H9 (cell line): ENCODE measurements at regions not wholly inside any gene's neighbourhood (a gene's known extent, or its start where the extent isn't known, plus 50 kb on each side); places are given as distances from the start of the nearest gene placed in this dataset.
A peak's percentile ranks its signal among the peaks of the same experiment; 100 is the strongest.

Experiments
- DNase-seq: peaks from one replicate; pipeline ENCODE4 v3.0.0-alpha.2; 2017
- H2AFZ ChIP-seq: one replicate; pipeline ENCODE4 v1.6.1; 2013; ENCODE audit warnings: mild to moderate bottlenecking, low read length, control low read depth, moderate library complexity
- H2AK5ac ChIP-seq: 2 replicates; pipeline ENCODE4 v1.6.1; 2013; ENCODE audit warnings: low read length, control low read depth, mixed read lengths; ENCODE audit not compliant: insufficient read length
- H2BK120ac ChIP-seq: one replicate; pipeline ENCODE4 v1.6.1; 2013; ENCODE audit warnings: low read depth, mild to moderate bottlenecking, low read length, control low read depth, inconsistent platforms; ENCODE audit not compliant: poor library complexity, severe bottlenecking
- H2BK12ac ChIP-seq: 2 replicates; pipeline ENCODE4 v1.6.1; 2013; ENCODE audit warnings: low read length, control low read depth, mixed read lengths, low read depth; ENCODE audit not compliant: insufficient read length
- H2BK15ac ChIP-seq: 2 replicates; pipeline ENCODE4 v1.6.1; 2013; ENCODE audit warnings: low read depth, low read length, control low read depth
- H2BK20ac ChIP-seq: one replicate; pipeline ENCODE4 v1.6.1; 2013; ENCODE audit warnings: low read depth, mild to moderate bottlenecking, low read length, control low read depth, inconsistent platforms; ENCODE audit not compliant: poor library complexity, severe bottlenecking
- H2BK5ac ChIP-seq: 2 replicates; pipeline ENCODE4 v1.6.1; 2013; ENCODE audit warnings: low read length, control low read depth, mixed read lengths; ENCODE audit not compliant: insufficient read length
- H3K14ac ChIP-seq: 2 replicates; pipeline ENCODE4 v1.6.1; 2013; ENCODE audit warnings: low read length, control low read depth; ENCODE audit not compliant: insufficient read depth
- H3K18ac ChIP-seq: 2 replicates; pipeline ENCODE4 v1.6.1; 2013; ENCODE audit warnings: low read depth, mild to moderate bottlenecking, mixed read lengths, low read length, control low read depth; ENCODE audit not compliant: insufficient read length
- H3K23ac ChIP-seq: 2 replicates; pipeline ENCODE4 v1.6.1; 2013; ENCODE audit warnings: low read length, control low read depth, mixed read lengths, low read depth; ENCODE audit not compliant: insufficient read length
- H3K23me2 ChIP-seq: 2 replicates; pipeline ENCODE4 v1.6.1; 2013; ENCODE audit warnings: low read depth, mild to moderate bottlenecking, mixed read lengths, low read length, control low read depth; ENCODE audit not compliant: insufficient read length, poor library complexity, severe bottlenecking
- H3K27ac ChIP-seq: 2 replicates; pipeline ENCODE4 v1.5.1; 2013; ENCODE audit warnings: low read length, control low read depth, mixed read lengths, low read depth; ENCODE audit not compliant: insufficient read length
- H3K27me3 ChIP-seq: 2 replicates; pipeline ENCODE4 v1.6.1; 2013; ENCODE audit warnings: low read length, control low read depth, inconsistent platforms; ENCODE audit not compliant: insufficient read depth
- H3K4ac ChIP-seq: 2 replicates; pipeline ENCODE4 v1.6.1; 2013; ENCODE audit warnings: low read depth, mild to moderate bottlenecking, control low read depth, inconsistent platforms, low read length, moderate library complexity
- H3K4me1 ChIP-seq: 2 replicates; pipeline ENCODE4 v1.6.1; 2013; ENCODE audit warnings: low read length, control low read depth, inconsistent platforms; ENCODE audit not compliant: insufficient read depth
- H3K4me2 ChIP-seq: 2 replicates; pipeline ENCODE4 v1.6.1; 2013; ENCODE audit warnings: low read length, control low read depth, mixed read lengths; ENCODE audit not compliant: insufficient read length, insufficient read depth
- H3K56ac ChIP-seq: 2 replicates; pipeline ENCODE4 v1.6.1; 2013; ENCODE audit warnings: low read depth, mild to moderate bottlenecking, mixed read lengths, low read length, control low read depth; ENCODE audit not compliant: insufficient read length
- H3K79me1 ChIP-seq: 2 replicates; pipeline ENCODE4 v1.6.1; 2013; ENCODE audit warnings: low read depth, mild to moderate bottlenecking, moderate library complexity, low read length, control low read depth, inconsistent platforms; ENCODE audit not compliant: insufficient read depth, poor library complexity, severe bottlenecking
- H3K79me2 ChIP-seq: 2 replicates; pipeline ENCODE4 v1.6.1; 2013; ENCODE audit warnings: low read length, control low read depth, inconsistent platforms; ENCODE audit not compliant: insufficient read depth
- H3K9ac ChIP-seq: 2 replicates; pipeline ENCODE4 v1.6.1; 2013; ENCODE audit warnings: low read length, control low read depth, mixed read lengths; ENCODE audit not compliant: insufficient read length; ENCODE audit errors: extremely low read depth
- H3K9me3 ChIP-seq: one replicate; pipeline ENCODE4 v1.6.1; 2013; ENCODE audit warnings: low read depth, low read length, inconsistent platforms; ENCODE audit not compliant: control insufficient read depth
- H3T11ph ChIP-seq: one replicate; pipeline ENCODE4 v1.6.1; 2013; ENCODE audit warnings: mild to moderate bottlenecking, low read length, control low read depth, inconsistent platforms
- H4K20me1 ChIP-seq: one replicate; pipeline ENCODE4 v1.6.1; 2013; ENCODE audit not compliant: control insufficient read depth, insufficient read length, insufficient read depth
- H4K5ac ChIP-seq: 2 replicates; pipeline ENCODE4 v1.6.1; 2013; ENCODE audit warnings: low read depth, mild to moderate bottlenecking, mixed read lengths, low read length, control low read depth; ENCODE audit not compliant: insufficient read length
- H4K8ac ChIP-seq: replicated peaks from 2 replicates; pipeline ENCODE4 v1.6.1; 2013; ENCODE audit warnings: low read length, control low read depth, mixed read lengths, low read depth; ENCODE audit not compliant: insufficient read length
- H4K91ac ChIP-seq: 2 replicates; pipeline ENCODE4 v1.6.1; 2013; ENCODE audit warnings: low read depth, mild to moderate bottlenecking, moderate library complexity, mixed read lengths, low read length, control low read depth; ENCODE audit not compliant: insufficient read length
- H3K27ac Mint-ChIP-seq, 3 experiments: 2 replicates in 2 of 3; 3 replicates in 1 of 3; pipeline ENCODE4 v1.8.0; 2020 to 2021; ENCODE audit warnings: mixed read lengths in 3 of 3, mild to moderate bottlenecking in 1 of 3, moderate library complexity in 1 of 3
- H3K27me3 Mint-ChIP-seq: 2 replicates; pipeline ENCODE4 v1.8.0; 2021; ENCODE audit warnings: low read depth, mild to moderate bottlenecking, moderate library complexity, mixed read lengths
- H3K36me3 Mint-ChIP-seq, 3 experiments: 2 replicates in 2 of 3; 3 replicates in 1 of 3; pipeline ENCODE4 v1.8.0; 2020 to 2021; ENCODE audit warnings: low read depth in 3 of 3, mixed read lengths in 3 of 3; ENCODE audit not compliant: insufficient read depth in 1 of 3
- H3K4me1 Mint-ChIP-seq, 2 experiments: 2 replicates each; pipeline ENCODE4 v1.8.0; 2020; ENCODE audit warnings: mixed read lengths in 2 of 2
- H3K4me3 Mint-ChIP-seq, 2 experiments: 2 replicates in 1 of 2; 3 replicates in 1 of 2; pipeline ENCODE4 v1.8.0; 2020 to 2021; ENCODE audit warnings: mild to moderate bottlenecking in 2 of 2, mixed read lengths in 2 of 2, moderate library complexity in 1 of 2
- H3K9me3 Mint-ChIP-seq, 2 experiments: 2 replicates in 1 of 2; 3 replicates in 1 of 2; pipeline ENCODE4 v1.8.0; 2020; ENCODE audit warnings: mild to moderate bottlenecking in 2 of 2, mixed read lengths in 2 of 2, moderate library complexity in 1 of 2
- CTCF ChIP-seq: fragments of 200-600 bp; sonication (generic); conservative IDR thresholded peaks from 3 replicates; pipeline ENCODE4 v1.8.0; 2021; ENCODE audit warnings: antibody characterized with exemption, mild to moderate bottlenecking
- WGBS: extraction: QIAGEN DNeasy Blood & Tissue Kit; methylation state at CpG from one replicate; pipeline ENCODE4 v1.1.7; 2013; ENCODE audit warnings: missing lambda C conversion rate, low lambda C conversion rate, mixed read lengths; ENCODE audit not compliant: insufficient read length; ENCODE audit errors: extremely low coverage; 5-methylcytosine and 5-hydroxymethylcytosine counted together

GRCh38 chr16:5502467-5502869, 404.9 kb upstream of the EEF2KMT start:
- no peak overlapping the region for H4K91ac ChIP-seq
- no peak overlapping the region for H3K4me2 ChIP-seq
- no peak overlapping the region for H3K4ac ChIP-seq
- Mint-ChIP-seq H3K4me3 (no peak overlapping the region), H3K36me3 (no peaks in the 10 kb centered on the region), H3K4me1 (peaks cover 20 to 31% of the 10 kb centered on the region in 2 experiments), H3K27ac (no peak overlapping the region), H3K27me3 (peaks cover 3% of the 10 kb centered on the region; the same call in 1 of the 2 replicates), H3K9me3 (peaks cover 0 to 3% of the 10 kb centered on the region in 2 experiments; a peak in 2 of 5 replicates)
- no peaks in the 10 kb centered on the region for H3K27me3 ChIP-seq
- H3K23me2 ChIP-seq: no peaks in the 10 kb centered on the region
- H3T11ph ChIP-seq: no peak overlapping the region
- H2BK15ac ChIP-seq: no peak overlapping the region
- H3K4me1 ChIP-seq: no peaks in the 10 kb centered on the region
- no peak overlapping the region for H2BK5ac ChIP-seq
- DNase-seq: peak; percentile 74
- no peak overlapping the region for H3K23ac ChIP-seq
- H4K5ac ChIP-seq: no peak overlapping the region
- no peak overlapping the region for H3K9ac ChIP-seq
- no peak overlapping the region for H2BK12ac ChIP-seq
- peak; percentile 85 for TF ChIP-seq CTCF
- no peak overlapping the region for H3K56ac ChIP-seq
- H2AK5ac ChIP-seq: no peak overlapping the region
- no peak overlapping the region for H4K8ac ChIP-seq
- no peak overlapping the region for H3K14ac ChIP-seq
- no peak overlapping the region for H2BK20ac ChIP-seq
- H3K9me3 ChIP-seq: no peaks in the 10 kb centered on the region
- H3K18ac ChIP-seq: no peak overlapping the region
- no peaks in the 10 kb centered on the region for H4K20me1 ChIP-seq
- H2BK120ac ChIP-seq: no peak overlapping the region
- no CpG with 5 or more reads among the region's 7 CpGs for WGBS
- H2AFZ ChIP-seq: no peak overlapping the region
- H3K27ac ChIP-seq: no peak overlapping the region
- H3K79me1 ChIP-seq: no peaks in the 10 kb centered on the region
- no peaks in the 10 kb centered on the region for H3K79me2 ChIP-seq
